OCI-LY1 (cell line): ENCODE measurements at regions not wholly inside any gene's neighbourhood (a gene's known extent, or its start where the extent isn't known, plus 50 kb on each side); places are given as distances from the start of the nearest gene placed in this dataset.

ENCODE experiments used
- H2AFZ ChIP-seq: fragments of 200-600 bp; sonication (generic), shearing (Covaris generic); 2 replicates; pipeline ENCODE4 v1.6.0; 2014; ENCODE audit warnings: antibody characterized with exemption, mild to moderate bottlenecking, low read length
- H3F3A ChIP-seq: fragments of 200-600 bp; sonication (generic), shearing (Covaris generic); 2 replicates; pipeline ENCODE4 v1.6.0; 2014; ENCODE audit warnings: mild to moderate bottlenecking, antibody characterized with exemption, low read length, moderate library complexity; ENCODE audit not compliant: insufficient read depth
- H3K27ac ChIP-seq: fragments of 200-600 bp; sonication (generic); 2 replicates; pipeline ENCODE4 v1.5.1; 2014; ENCODE audit warnings: low read length, mixed run types, mild to moderate bottlenecking, low read depth; ENCODE audit not compliant: poor library complexity, severe bottlenecking
- H3K27me3 ChIP-seq: fragments of 200-600 bp; sonication (generic); 2 replicates; pipeline ENCODE4 v1.6.0; 2014; ENCODE audit warnings: antibody characterized with exemption, mild to moderate bottlenecking, low read length, moderate library complexity; ENCODE audit not compliant: insufficient read depth
- H3K36me3 ChIP-seq: fragments of 200-600 bp; sonication (generic); 2 replicates; pipeline ENCODE4 v1.6.1; 2014; ENCODE audit warnings: mild to moderate bottlenecking, antibody characterized with exemption, low read length, moderate library complexity, mixed read lengths; ENCODE audit not compliant: insufficient read depth
- H3K4me1 ChIP-seq: fragments of 200-600 bp; sonication (generic); 2 replicates; pipeline ENCODE4 v1.5.1; 2014; ENCODE audit warnings: mild to moderate bottlenecking, low read length, moderate library complexity; ENCODE audit not compliant: insufficient read depth, severe bottlenecking
- H3K4me2 ChIP-seq: fragments of 200-600 bp; sonication (generic), shearing (Covaris generic); 2 replicates; pipeline ENCODE4 v1.6.1; 2014; ENCODE audit warnings: low read length
- H3K4me3 ChIP-seq: fragments of 200-600 bp; sonication (generic); 2 replicates; pipeline ENCODE4 v1.5.1; 2014; ENCODE audit warnings: low read length, low read depth, mild to moderate bottlenecking, mixed read lengths; ENCODE audit not compliant: poor library complexity, severe bottlenecking
- H3K79me2 ChIP-seq: fragments of 200-600 bp; shearing (Covaris generic); 2 replicates; pipeline ENCODE4 v1.6.1; 2016; ENCODE audit warnings: mixed run types, low read length, mixed read lengths; ENCODE audit not compliant: insufficient read depth
- H3K9ac ChIP-seq: fragments of 200-600 bp; sonication (generic), shearing (Covaris generic); 2 replicates; pipeline ENCODE4 v1.6.1; 2014; ENCODE audit warnings: mild to moderate bottlenecking, low read length, mixed read lengths
- H3K9me2 ChIP-seq: fragments of 200-600 bp; sonication (generic), shearing (Covaris generic); 2 replicates; pipeline ENCODE4 v1.6.1; 2014; ENCODE audit warnings: low read depth, mild to moderate bottlenecking, low read length, mixed read lengths
- H3K9me3 ChIP-seq: fragments of 200-600 bp; shearing (Covaris generic); 2 replicates; pipeline ENCODE4 v1.6.1; 2014; ENCODE audit warnings: low read length, mixed read lengths
- H4K20me1 ChIP-seq: fragments of 200-600 bp; sonication (generic), shearing (Covaris generic); 2 replicates; pipeline ENCODE4 v1.6.0; 2016; ENCODE audit warnings: mild to moderate bottlenecking, low read length; ENCODE audit not compliant: insufficient read depth
- EZH2 ChIP-seq: fragments of 200-600 bp; sonication (generic), shearing (Covaris generic); IDR thresholded peaks from 2 replicates; pipeline ENCODE4 v1.8.0; 2017; ENCODE audit warnings: borderline replicate concordance, mixed run types, mild to moderate bottlenecking, antibody characterized with exemption, low read length, moderate library complexity, mixed read lengths
- TF ChIP-seq, protein P1 (sequence below): fragments of 200-600 bp; sonication (generic), shearing (Covaris generic); IDR thresholded peaks from 2 replicates; pipeline ENCODE4 v1.5.1; 2017; ENCODE audit warnings: mild to moderate bottlenecking, antibody characterized with exemption, low read length, moderate library complexity, mixed read lengths

DNA sequence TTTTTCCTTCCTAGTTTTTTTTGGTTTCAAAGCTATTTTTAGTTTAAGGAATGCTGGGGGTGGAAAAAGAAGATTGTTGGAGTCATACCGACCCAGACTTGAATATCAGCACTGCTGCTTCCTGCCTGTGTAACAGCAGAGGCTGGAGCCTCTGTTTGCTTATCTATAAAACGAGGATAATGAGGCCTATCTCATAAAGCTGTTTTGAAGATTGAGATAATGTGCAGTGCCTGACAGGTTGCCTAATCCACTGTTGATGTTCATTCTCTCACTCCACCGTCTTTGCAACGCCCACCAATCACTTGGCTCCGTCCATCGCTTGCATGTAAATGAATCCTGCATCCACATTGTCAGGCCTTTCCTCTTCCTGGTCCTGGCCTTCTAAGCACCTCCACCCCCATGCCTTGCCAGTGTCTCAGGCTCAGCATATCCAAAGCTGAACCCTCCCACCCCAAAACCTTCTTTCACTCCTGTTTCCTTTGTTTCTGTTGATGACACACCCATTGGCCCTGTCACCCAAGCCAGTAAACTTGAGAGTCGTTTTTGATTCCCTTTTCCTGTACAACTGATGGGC is 94.9 kb downstream of the MEX3B start:
- Histone ChIP-seq H3K9ac (no peak overlapping the region), H3K4me2 (no peak overlapping the region), H3K4me1 (no peaks in the 10 kb centered on the region), H3F3A (no peaks in the 10 kb centered on the region), H3K9me3 (no peaks in the 10 kb centered on the region), H2AFZ (no peak overlapping the region), H3K27me3 (no peaks in the 10 kb centered on the region), H3K9me2 (no peaks in the 10 kb centered on the region), H3K27ac (no peak overlapping the region), H3K79me2 (no peaks in the 10 kb centered on the region), H4K20me1 (no peaks in the 10 kb centered on the region), H3K36me3 (no peaks in the 10 kb centered on the region), H3K4me3 (no peak overlapping the region)
- TF ChIP-seq EZH2 = no peak
- TF ChIP-seq, protein P1, sequence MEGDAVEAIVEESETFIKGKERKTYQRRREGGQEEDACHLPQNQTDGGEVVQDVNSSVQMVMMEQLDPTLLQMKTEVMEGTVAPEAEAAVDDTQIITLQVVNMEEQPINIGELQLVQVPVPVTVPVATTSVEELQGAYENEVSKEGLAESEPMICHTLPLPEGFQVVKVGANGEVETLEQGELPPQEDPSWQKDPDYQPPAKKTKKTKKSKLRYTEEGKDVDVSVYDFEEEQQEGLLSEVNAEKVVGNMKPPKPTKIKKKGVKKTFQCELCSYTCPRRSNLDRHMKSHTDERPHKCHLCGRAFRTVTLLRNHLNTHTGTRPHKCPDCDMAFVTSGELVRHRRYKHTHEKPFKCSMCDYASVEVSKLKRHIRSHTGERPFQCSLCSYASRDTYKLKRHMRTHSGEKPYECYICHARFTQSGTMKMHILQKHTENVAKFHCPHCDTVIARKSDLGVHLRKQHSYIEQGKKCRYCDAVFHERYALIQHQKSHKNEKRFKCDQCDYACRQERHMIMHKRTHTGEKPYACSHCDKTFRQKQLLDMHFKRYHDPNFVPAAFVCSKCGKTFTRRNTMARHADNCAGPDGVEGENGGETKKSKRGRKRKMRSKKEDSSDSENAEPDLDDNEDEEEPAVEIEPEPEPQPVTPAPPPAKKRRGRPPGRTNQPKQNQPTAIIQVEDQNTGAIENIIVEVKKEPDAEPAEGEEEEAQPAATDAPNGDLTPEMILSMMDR = no peak

DNA sequence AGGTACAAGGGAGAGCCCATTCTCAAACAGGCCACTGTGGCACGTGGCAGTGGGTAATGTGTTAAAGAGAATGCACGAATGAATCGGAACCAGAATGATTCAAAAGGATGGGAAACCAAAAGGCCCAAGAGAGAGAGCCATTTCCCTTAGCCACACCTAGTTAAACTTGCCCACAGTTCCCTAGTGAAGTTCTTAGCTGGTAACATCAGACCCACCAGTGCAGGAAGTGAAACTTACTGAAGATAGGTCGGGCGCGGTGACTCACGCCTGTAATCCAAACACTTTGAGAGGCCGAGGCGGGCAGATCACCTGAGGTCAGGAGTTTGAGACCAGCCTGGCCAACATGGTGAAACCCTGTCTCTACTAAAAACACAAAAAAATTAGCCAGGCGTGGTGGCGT is 97.1 kb downstream of the MEX3B start:
- Histone ChIP-seq H3K79me2 (no peaks in the 10 kb centered on the region), H3K9ac (no peak overlapping the region), H2AFZ (no peak overlapping the region), H3K4me2 (no peak overlapping the region), H4K20me1 (no peaks in the 10 kb centered on the region), H3K4me3 (no peak overlapping the region), H3F3A (no peaks in the 10 kb centered on the region), H3K36me3 (no peaks in the 10 kb centered on the region), H3K9me2 (no peaks in the 10 kb centered on the region), H3K4me1 (no peaks in the 10 kb centered on the region), H3K27me3 (no peaks in the 10 kb centered on the region), H3K9me3 (no peaks in the 10 kb centered on the region), H3K27ac (no peak overlapping the region)
- TF ChIP-seq, protein P1 = no peak
- TF ChIP-seq EZH2 = no peak

DNA sequence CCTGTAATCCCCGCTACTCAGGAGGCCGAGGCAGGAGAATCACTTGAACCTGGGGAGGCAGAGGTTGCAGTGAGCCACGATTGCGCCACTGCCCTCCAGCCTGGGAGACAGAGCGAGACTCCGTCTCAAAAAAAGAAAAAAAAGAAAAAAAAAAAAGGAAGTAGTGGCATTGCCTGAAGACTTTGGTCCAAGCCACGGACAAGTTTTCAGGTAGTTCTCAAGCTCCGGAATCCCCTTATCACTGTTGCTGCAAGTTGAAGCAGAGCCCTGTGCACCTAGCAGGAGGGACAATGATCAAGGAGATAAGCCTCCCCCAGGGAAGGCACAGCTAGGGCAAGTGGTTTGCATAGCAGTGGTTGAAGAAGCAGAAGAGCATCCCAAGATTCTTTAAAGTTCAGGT is 97.6 kb downstream of the MEX3B start:
- Histone ChIP-seq H3K27ac (no peak overlapping the region), H3K4me2 (no peak overlapping the region), H3K4me3 (no peak overlapping the region)

More for the DNA sequence above, 97.6 kb downstream of the MEX3B start:
- no peaks in the 10 kb centered on the region for H3K9me3 ChIP-seq
- no peaks in the 10 kb centered on the region for H3K9me2 ChIP-seq
- H3F3A ChIP-seq = no peaks in the 10 kb centered on the region
- H3K36me3 ChIP-seq = no peaks in the 10 kb centered on the region
- no peak for TF ChIP-seq EZH2
- TF ChIP-seq, protein P1 = no peak
- no peak overlapping the region for H2AFZ ChIP-seq
- H3K27me3 ChIP-seq = no peaks in the 10 kb centered on the region
- no peaks in the 10 kb centered on the region for H3K4me1 ChIP-seq
- no peaks in the 10 kb centered on the region for H3K79me2 ChIP-seq
- H4K20me1 ChIP-seq = no peaks in the 10 kb centered on the region
- no peak overlapping the region for H3K9ac ChIP-seq
